ENCODE measurements at regions not wholly inside any gene's neighbourhood (a gene's known extent, or its start where the extent isn't known, plus 50 kb on each side); places are given as distances from the start of the nearest gene placed in this dataset.

- H3K4me3 ChIP-seq (replicated peaks in 1 of 4; ENCODE audit: control extremely low read depth in 1 of 4, insufficient read depth in 1 of 4, low read depth in 3 of 4, low read length in 4 of 4): no peak overlapping the region
- no peaks in the 10 kb centered on the region for H3K36me3 ChIP-seq (ENCODE audit: control insufficient read depth, insufficient read depth, low read length)
- no peaks in the 10 kb centered on the region for H3K79me2 ChIP-seq (ENCODE audit: control insufficient read depth, insufficient read depth, low read length)
- no peak overlapping the region for H3K9ac ChIP-seq (ENCODE audit: insufficient read depth, low read length)
- no peak for DNase-seq (ENCODE audit: low read depth in 2 of 2)
- H4K20me1 ChIP-seq (ENCODE audit: control insufficient read depth, extremely low read depth, insufficient read depth, low read length): no peaks in the 10 kb centered on the region
- TF ChIP-seq, protein P1, sequence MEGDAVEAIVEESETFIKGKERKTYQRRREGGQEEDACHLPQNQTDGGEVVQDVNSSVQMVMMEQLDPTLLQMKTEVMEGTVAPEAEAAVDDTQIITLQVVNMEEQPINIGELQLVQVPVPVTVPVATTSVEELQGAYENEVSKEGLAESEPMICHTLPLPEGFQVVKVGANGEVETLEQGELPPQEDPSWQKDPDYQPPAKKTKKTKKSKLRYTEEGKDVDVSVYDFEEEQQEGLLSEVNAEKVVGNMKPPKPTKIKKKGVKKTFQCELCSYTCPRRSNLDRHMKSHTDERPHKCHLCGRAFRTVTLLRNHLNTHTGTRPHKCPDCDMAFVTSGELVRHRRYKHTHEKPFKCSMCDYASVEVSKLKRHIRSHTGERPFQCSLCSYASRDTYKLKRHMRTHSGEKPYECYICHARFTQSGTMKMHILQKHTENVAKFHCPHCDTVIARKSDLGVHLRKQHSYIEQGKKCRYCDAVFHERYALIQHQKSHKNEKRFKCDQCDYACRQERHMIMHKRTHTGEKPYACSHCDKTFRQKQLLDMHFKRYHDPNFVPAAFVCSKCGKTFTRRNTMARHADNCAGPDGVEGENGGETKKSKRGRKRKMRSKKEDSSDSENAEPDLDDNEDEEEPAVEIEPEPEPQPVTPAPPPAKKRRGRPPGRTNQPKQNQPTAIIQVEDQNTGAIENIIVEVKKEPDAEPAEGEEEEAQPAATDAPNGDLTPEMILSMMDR (conservative IDR thresholded peaks at IDR 0.05 in 1 of 2, IDR thresholded peaks at IDR 0.05 in 1 of 2; ENCODE audit: low read depth in 1 of 2, low read length in 2 of 2): no peak
- no peak overlapping the region for H2AFZ ChIP-seq (ENCODE audit: low read length)
- H3K4me2 ChIP-seq (ENCODE audit: extremely low read depth, insufficient read depth, low read length): no peak overlapping the region
- no peaks in the 10 kb centered on the region for H3K27me3 ChIP-seq (ENCODE audit: control insufficient read depth, insufficient read depth, low read length)
- no peaks in the 10 kb centered on the region for H3K4me1 ChIP-seq (ENCODE audit: control insufficient read depth, extremely low read depth, insufficient read depth, low read length)
- no peaks in the 10 kb centered on the region for H3K9me3 ChIP-seq (ENCODE audit: control insufficient read depth, insufficient read depth, low read depth, low read length)
- H3K27ac ChIP-seq (ENCODE audit: insufficient read depth, low read length): no peak overlapping the region
Observed at GRCh38 chr6:134523051-134523450, 205.1 kb upstream of the SGK1 start.

DNA sequence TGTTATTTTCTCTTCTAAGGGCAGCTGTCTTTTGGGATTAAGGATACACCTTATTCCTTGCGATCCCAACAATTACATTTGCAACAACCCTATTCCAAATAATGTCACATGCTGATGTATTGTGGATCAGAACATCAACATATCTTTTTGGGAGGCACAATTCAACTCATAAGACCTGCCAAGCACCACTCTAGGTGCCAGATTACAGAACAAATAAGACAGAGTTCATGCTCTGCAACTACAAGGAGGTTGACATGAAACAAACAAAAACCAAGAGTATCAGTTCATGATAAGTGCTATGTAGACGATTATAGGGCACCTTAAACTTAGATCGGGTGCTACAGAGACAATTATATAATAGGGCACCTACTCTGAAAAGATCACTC, 203.2 kb upstream of the SGK1 start:
- no peak overlapping the region for H3K4me2 ChIP-seq (ENCODE audit: extremely low read depth, insufficient read depth, low read length)
- peaks cover 10% of the 10 kb centered on the region for H3K4me1 ChIP-seq (ENCODE audit: control insufficient read depth, extremely low read depth, insufficient read depth, low read length)
- no peak overlapping the region for H3K4me3 ChIP-seq (replicated peaks in 1 of 4; ENCODE audit: control extremely low read depth in 1 of 4, insufficient read depth in 1 of 4, low read depth in 3 of 4, low read length in 4 of 4)
- H2AFZ ChIP-seq (ENCODE audit: low read length): peak overlapping the region; percentile 79
- H3K9ac ChIP-seq (ENCODE audit: insufficient read depth, low read length): no peak overlapping the region
- H3K79me2 ChIP-seq (ENCODE audit: control insufficient read depth, insufficient read depth, low read length): no peaks in the 10 kb centered on the region
- no peaks in the 10 kb centered on the region for H3K9me3 ChIP-seq (ENCODE audit: control insufficient read depth, insufficient read depth, low read depth, low read length)
- TF ChIP-seq EZH2 (IDR thresholded peaks at IDR 0.05; ENCODE audit: low read length, missing control alignments): no peak
- TF ChIP-seq, protein P1 (conservative IDR thresholded peaks at IDR 0.05 in 1 of 2, IDR thresholded peaks at IDR 0.05 in 1 of 2; ENCODE audit: low read depth in 1 of 2, low read length in 2 of 2): no peak
- H3K27ac ChIP-seq (ENCODE audit: insufficient read depth, low read length): no peak overlapping the region
- H3K27me3 ChIP-seq (ENCODE audit: control insufficient read depth, insufficient read depth, low read length): no peaks in the 10 kb centered on the region
- no peaks in the 10 kb centered on the region for H4K20me1 ChIP-seq (ENCODE audit: control insufficient read depth, extremely low read depth, insufficient read depth, low read length)
- no peaks in the 10 kb centered on the region for H3K36me3 ChIP-seq (ENCODE audit: control insufficient read depth, insufficient read depth, low read length)
- DNase-seq (ENCODE audit: low read depth in 2 of 2): no peak

GRCh38 chr6:134520181-134521115, 202.5 kb upstream of the SGK1 start:
- Histone ChIP-seq H3K36me3 (ENCODE audit: control insufficient read depth, insufficient read depth, low read length) (no peaks in the 10 kb centered on the region), H3K4me2 (ENCODE audit: extremely low read depth, insufficient read depth, low read length) (peak overlapping the region; percentile 62), H3K4me1 (ENCODE audit: control insufficient read depth, extremely low read depth, insufficient read depth, low read length) (peaks cover 10% of the 10 kb centered on the region), H3K27me3 (ENCODE audit: control insufficient read depth, insufficient read depth, low read length) (no peaks in the 10 kb centered on the region), H2AFZ (ENCODE audit: low read length) (peak overlapping the region; percentile 79), H3K79me2 (ENCODE audit: control insufficient read depth, insufficient read depth, low read length) (no peaks in the 10 kb centered on the region), H3K4me3 (replicated peaks in 1 of 4; ENCODE audit: control extremely low read depth in 1 of 4, insufficient read depth in 1 of 4, low read depth in 3 of 4, low read length in 4 of 4) (no peak overlapping the region), H3K27ac (ENCODE audit: insufficient read depth, low read length) (no peak overlapping the region), H3K9ac (ENCODE audit: insufficient read depth, low read length) (no peak overlapping the region), H4K20me1 (ENCODE audit: control insufficient read depth, extremely low read depth, insufficient read depth, low read length) (no peaks in the 10 kb centered on the region), H3K9me3 (ENCODE audit: control insufficient read depth, insufficient read depth, low read depth, low read length) (no peaks in the 10 kb centered on the region)
- TF ChIP-seq, protein P1 (conservative IDR thresholded peaks at IDR 0.05 in 1 of 2, IDR thresholded peaks at IDR 0.05 in 1 of 2; ENCODE audit: low read depth in 1 of 2, low read length in 2 of 2): no peak
- TF ChIP-seq EZH2 (IDR thresholded peaks at IDR 0.05; ENCODE audit: low read length, missing control alignments): no peak
- DNase-seq (ENCODE audit: low read depth in 2 of 2): peak in 1 of 2 donors; percentile 86
